Cerebellar nuclear complex (tissue), 1 donor: ENCODE measurements at regions not wholly inside any gene's neighbourhood (a gene's known extent, or its start where the extent isn't known, plus 50 kb on each side); places are given as distances from the start of the nearest gene placed in this dataset.

Experiments
- DNase-seq, 2 experiments: peaks; one replicate each; lab custom pipeline; 2025; lab: John Stamatoyannopoulos, UW

DNA sequence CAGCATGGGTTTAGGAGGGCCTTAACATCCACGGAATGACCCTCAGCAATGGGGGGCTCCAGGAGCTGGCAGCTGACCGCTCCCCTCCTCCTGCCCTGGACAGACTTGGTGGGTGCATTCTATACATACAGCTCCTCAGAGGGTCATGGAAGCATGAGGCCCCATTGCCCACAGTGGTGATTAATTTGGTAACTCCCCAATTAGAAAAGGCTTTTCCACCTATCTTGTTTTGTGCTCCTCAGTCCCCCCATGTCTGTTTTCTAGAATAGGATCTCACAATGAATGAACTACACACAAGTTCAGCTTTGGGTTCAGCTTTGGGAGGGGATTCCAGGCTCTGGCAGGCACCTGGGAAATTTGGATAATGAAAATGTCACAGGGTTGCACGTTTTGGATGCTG lies 707.8 kb downstream of the UQCRFS1 start:
- DNase-seq, result no peak

- DNase-seq, result no peak
Measured at GRCh38 chr19:28504727-28505126, 708.2 kb downstream of the UQCRFS1 start.

GRCh38 chr19:28504139-28504538 lies 708.8 kb downstream of the UQCRFS1 start:
- DNase-seq, result no peak

DNA sequence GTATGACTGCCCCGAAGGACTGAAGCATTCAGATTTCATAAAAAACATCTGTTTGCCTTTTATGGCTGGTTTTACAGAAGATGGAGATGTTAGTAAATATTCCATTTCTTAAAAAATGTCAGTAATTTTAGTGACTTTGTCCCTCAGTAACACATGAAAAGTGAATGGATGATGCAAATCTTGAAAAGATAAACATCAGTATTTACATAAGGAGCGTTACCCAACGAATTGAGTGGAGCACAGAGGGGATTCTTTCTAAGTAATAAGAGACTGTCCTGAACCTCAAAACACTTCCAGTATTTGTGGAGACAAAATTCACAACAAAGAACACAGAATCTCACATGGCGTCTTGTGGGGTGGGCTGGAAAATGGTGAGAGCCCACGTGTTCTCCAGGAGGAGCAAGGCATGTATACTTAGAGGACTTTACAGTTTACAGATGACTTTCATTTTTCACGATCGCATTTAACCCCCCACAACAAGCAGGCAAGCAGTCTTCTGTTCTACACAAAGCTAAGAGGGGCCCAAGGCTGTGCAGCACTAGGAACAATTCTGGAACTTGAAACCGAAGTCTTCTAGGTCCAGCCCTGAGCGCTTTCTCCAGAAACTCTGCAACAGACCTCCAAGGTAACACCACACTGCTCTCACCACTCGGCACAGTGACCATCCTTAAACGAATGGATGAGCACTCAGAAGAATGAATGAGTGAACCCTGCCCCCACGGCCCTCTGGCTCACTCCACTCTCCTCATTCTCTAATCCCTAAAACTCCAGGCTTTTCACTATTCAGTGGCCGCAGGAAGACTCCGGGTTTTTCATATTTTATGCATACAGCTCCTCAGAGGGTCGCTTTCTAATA lies 709.8 kb downstream of the UQCRFS1 start:
- DNase-seq, result no peak

DNA sequence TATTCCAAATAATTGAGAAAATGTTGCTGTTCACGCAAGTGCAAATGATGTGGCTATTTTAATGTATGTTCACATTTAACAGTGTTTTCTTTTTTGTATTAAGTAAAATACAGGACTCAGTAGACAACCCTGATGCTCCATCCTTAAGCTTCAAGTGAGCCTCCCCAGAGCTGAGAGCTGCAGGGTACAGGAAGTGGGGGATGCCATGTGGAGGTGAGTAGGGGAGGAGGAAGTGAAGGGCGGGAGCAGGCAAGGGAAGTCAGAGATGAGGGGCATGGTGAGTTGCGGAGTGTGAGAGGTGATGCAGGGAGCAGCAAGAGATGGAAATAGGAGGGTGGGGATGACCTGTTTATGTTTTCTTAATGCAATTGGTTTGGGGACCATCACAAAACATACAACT lies 711.0 kb downstream of the UQCRFS1 start:
- no peak for DNase-seq

- no peak for DNase-seq
Measured at GRCh38 chr19:28500982-28501630, 711.8 kb downstream of the UQCRFS1 start.

- DNase-seq, result no peak
Measured at GRCh38 chr19:28500296-28500695, 712.7 kb downstream of the UQCRFS1 start.

GRCh38 chr19:28498404-28498976 lies 714.5 kb downstream of the UQCRFS1 start:
- no peak for DNase-seq

DNA sequence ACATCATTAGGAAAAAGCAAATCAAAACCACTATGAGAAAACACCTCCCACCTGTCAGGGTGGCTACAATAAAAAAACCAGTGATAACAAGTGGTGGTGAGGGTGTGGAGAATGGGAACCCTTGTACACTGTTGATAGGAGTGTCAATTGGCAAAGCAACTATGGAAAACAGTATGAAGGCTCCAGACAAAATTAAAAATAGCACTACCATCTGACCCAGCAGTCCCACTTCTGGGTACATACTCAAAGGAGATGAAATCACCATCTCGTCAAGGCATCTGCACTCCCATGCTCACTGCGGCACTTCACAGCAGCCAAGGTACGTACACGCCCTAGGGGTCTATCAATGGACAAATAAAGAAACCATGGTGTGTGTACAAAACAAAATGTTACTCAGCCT lies 715.1 kb downstream of the UQCRFS1 start:
- DNase-seq, result no peak

DNA sequence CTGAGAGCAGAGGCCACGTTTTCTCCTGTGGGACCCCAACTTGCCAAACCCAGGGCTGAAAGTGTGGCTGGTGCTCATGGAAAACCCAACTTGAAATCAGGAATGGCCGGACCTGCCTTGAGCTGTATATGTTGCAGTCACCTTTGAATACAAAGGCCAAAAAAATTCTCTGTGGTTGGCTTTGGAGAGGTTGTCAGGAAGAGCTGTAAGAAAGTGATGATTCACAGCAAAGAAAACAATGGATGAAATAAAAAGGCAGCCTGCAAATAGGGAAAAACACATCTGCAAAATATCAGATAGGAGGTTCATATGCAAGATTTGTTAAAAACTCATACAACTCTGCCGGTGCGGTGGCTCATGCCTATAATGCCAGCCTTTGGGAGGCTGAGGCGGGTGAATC lies 715.8 kb downstream of the UQCRFS1 start:
- DNase-seq, result no peak

- DNase-seq, result no peak
Measured at GRCh38 chr19:28495046-28495445, 717.9 kb downstream of the UQCRFS1 start.

DNA sequence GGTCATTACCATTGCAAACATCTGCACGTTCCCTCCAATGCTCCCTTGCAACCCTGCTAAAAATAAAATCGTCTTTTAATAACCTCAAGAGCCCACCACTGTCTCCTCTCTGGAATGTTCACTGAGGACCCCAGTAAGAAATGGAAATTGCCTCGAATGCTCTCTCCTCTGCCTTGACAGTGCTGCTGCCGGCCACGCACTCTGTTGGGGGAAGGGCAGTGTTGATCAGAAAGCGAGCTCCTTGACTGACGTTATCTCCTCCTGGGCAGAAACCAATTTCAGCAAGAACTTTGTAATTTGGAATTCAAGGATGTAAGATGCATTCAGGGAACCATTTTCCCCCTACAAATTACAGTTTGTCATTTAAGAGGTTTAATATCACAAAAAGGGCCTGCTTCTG lies 718.5 kb downstream of the UQCRFS1 start:
- no peak for DNase-seq

DNA sequence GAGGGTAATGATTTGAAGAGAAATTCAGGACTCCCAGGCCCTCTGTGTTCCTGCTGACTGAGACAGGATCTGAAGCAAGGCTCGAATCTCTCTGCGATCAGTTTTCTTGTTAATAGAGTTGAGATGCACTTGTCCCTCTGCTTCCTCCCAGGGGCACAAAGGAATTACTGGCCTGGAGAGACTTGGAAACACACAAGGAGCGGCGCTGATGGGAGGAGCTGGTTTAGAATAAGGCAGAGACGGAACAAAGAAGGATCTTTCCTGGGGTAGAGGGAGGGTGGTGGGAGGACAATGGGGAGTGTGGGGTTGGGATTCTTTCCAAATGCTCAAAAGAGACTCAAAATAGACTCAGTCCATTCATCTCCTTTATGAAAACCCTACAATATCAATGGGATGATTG lies 719.1 kb downstream of the UQCRFS1 start:
- no peak for DNase-seq

- DNase-seq, result no peak
Measured at GRCh38 chr19:28492621-28493020, 720.3 kb downstream of the UQCRFS1 start.

GRCh38 chr19:28492201-28492600 lies 720.8 kb downstream of the UQCRFS1 start:
- DNase-seq, result no peak

- DNase-seq, result no peak
Measured at GRCh38 chr19:28489776-28490175, 723.2 kb downstream of the UQCRFS1 start.

DNA sequence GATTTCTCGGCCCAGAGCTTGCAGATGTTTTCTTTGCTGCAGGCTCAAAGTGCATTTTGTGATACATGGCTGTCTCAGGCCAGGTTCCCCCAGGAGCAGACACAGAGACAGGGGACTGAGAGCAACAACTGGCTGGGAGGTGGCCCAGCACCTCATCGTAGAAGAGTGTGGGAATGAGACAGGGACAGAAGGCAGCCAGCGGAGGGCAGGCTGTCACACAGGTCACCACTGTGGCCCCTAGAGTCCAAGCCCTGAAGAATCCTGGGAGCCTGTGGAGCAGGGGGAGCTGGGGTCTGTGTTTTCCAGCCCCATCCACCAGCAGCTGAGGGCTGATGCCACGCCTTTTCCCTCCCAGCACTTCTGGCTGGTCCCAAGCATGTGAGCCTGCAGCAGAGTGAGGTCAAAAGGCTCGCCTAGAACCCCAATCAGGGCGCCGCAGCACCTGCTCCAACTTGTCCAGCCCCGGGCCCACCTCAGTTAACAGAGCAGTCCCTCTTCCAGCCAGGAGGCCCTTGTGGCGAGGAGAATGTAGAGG lies 723.8 kb downstream of the UQCRFS1 start:
- DNase-seq, result no peak

DNA sequence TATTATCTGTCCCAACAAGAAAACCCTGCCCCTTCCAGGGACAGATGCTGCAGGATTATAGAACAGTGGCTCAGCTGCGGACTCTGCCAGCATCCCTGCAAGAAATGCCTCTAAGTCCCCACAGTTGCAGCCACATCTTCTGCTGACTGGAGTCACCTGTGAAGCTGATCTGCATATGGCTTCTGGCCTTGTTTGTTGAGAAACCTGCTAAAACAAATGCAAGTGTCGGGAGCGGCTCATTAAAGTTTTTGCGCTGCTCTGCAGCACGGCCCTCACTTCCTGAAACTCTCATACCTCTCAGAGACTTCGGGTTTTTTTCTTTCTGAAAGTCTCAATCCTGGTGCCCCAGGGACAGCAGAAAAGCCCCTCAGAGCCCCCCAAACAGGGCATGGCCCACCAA lies 725.0 kb downstream of the UQCRFS1 start:
- DNase-seq, result no peak

DNA sequence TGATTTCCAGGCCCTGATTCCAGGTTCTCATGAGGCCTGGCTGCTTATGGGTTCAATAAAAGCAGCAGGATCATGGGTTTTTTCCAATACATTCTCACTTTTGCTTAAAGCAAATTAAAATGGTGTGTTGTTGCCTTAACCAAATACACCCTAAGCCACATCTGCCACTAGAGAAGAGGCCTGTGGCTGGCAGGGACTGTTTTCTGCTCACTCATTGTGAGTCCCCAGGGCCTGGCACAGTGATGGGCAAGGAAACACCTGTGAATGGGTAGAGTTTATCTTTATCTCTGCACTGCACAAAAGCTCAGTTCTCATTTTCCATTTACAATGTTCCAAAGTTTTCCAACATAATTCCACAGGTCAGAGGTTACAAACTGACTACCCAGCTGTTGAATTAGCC lies 726.0 kb downstream of the UQCRFS1 start:
- no peak for DNase-seq

DNA sequence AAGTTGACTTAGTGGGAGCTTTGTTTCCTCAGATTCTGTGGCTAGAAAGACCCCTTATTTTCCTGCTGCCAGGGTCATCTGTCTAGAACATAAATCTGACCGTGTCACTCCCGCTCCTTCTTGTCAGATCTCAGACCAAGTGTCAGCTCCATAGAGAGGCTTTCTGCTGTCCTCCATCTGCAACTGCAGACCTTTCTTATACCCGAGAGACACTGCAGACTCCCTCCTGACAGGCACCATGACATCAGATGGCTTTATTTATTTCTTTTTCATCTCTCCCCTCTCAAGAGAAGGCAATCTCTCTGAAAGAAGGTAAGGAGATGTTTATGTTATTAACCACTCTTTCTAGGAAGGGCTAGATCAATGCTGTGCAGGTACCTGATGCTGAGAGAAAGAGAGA lies 726.5 kb downstream of the UQCRFS1 start:
- no peak for DNase-seq

DNA sequence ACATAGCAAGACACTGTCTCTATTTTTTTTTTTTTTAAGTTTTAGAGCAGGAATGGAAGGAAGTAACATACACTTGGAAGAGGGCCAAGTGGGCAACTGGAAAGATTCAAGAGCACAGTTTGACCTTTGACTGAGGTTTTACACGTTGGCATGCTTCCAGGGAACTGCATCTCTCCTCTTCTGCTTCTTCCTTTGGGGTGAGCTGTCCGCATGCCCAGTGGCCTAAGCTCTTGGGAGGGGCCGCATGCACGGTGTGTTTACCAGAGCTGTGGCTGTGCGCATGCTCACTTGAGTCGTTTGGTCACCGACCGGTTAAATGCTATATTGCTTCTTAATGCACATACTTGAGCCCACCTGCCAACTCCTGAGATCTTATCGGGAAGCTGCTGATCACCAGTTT lies 727.7 kb downstream of the UQCRFS1 start:
- no peak for DNase-seq

- DNase-seq, result no peak
Measured at GRCh38 chr19:28483197-28483596, 729.8 kb downstream of the UQCRFS1 start.

- no peak for DNase-seq
Measured at GRCh38 chr19:28482221-28482620, 730.7 kb downstream of the UQCRFS1 start.
